H1 (cell line): ENCODE measurements at regions not wholly inside any gene's neighbourhood (a gene's known extent, or its start where the extent isn't known, plus 50 kb on each side); places are given as distances from the start of the nearest gene placed in this dataset.

Experiments used
- CHD7 ChIP-seq: fragments of 300-600 bp; sonication (generic); IDR thresholded peaks from 2 replicates; pipeline ENCODE4 v1.7.1; 2012; ENCODE audit warnings: low read length, moderate library complexity, mild to moderate bottlenecking, inconsistent platforms; ENCODE audit not compliant: insufficient replicate concordance
- CREB1 ChIP-seq: IDR thresholded peaks from 2 replicates; pipeline ENCODE4 v1.6.1; 2012; ENCODE audit warnings: inconsistent platforms
- KDM1A ChIP-seq: fragments of 200-600, 300-600 bp; sonication (generic); IDR thresholded peaks from 2 replicates; pipeline ENCODE4 v1.7.1; 2016; ENCODE audit warnings: mild to moderate bottlenecking, low read length, borderline replicate concordance
- MAFK ChIP-seq: IDR thresholded peaks from 2 replicates; pipeline ENCODE4 v1.6.1; 2012; ENCODE audit warnings: low read depth, mild to moderate bottlenecking, improper control_type of control experiment, low read length
- MAX ChIP-seq: IDR thresholded peaks from 2 replicates; pipeline ENCODE4 v1.6.1; 2012; ENCODE audit warnings: inconsistent platforms
- SIX5 ChIP-seq: IDR thresholded peaks from 2 replicates; pipeline ENCODE4 v1.6.1; 2011; ENCODE audit warnings: mild to moderate bottlenecking, low read depth, low read length

DNA sequence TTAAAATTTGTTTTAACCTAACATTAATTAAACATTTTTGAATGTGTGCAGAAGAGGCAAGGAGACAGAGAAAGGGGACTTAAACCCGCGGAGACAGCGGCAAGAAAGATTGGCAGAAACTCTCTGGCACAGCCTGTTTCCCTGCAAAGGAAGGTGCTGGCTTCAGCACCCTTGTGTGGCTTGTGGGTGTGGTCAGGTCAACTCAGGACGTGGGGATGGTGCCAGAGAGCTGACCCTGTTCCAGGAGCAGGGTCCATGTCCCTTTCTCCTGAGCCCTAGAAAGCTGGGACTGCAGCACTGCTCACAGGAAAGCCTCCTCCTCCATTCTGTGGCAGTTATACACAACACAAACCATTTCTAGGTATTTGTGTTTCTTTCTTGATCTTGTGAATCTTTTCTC lies 176.2 kb upstream of the ST6GAL2 start (continued):
- TF ChIP-seq SIX5 (no peak), MAX (no peak), CREB1 (no peak), KDM1A (no peak), CHD7 (no peak), MAFK (no peak)
